Suppressor macrophage treated with lipopolysaccharide for 1 hour (primary cell): ENCODE measurements at regions not wholly inside any gene's neighbourhood (a gene's known extent, or its start where the extent isn't known, plus 50 kb on each side); places are given as distances from the start of the nearest gene placed in this dataset.

Source experiments
- DNase-seq, 3 donors: peaks; one replicate each; pipeline ENCODE4 v3.0.0-alpha.2; 2020 to 2022

DNA sequence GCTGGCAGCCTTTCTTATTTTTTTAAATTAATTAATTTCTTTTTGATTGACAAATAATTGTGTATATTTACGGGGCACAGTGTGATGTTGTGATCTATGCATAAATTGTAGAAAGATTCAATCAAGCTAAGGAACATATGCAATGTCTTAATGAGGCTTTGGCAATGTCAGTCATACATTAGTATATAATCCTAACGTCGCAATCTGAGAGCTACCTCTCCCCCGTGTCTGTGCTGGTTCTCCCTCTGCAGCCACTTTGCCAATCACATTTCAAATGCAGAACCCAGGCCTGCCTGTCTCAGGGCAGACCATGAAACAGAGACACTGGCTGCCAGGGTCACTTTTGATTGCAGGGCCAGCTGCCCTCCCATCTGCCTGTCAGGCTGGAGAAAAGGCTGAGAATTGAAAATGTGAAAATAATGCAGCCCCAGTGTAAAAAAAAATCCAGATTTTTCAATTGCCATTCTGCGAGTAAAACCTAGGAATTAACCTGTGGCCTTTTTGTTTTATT, 56.3 kb downstream of the SLC24A2 start:
- DNase-seq: no peak

DNA sequence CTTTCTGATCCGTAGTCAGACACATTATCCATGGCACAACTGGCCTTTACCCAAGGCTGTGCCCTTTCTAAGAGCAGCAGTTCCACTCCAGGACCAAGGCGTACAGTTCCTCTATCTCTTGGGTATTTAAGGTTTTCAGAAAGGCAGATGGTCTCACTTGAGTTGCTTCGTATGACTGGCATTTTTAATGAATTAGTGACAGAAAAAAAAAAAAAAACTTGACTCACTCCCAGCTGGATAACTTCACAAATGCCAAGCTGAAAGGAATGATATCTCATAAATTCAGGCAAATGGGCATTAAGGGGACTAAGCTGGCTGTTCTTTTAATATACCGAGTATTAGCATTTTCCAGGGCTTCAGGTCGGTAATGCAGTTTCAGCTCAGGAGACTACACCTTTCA, 60.7 kb downstream of the SLC24A2 start:
- DNase-seq: no peak

DNA sequence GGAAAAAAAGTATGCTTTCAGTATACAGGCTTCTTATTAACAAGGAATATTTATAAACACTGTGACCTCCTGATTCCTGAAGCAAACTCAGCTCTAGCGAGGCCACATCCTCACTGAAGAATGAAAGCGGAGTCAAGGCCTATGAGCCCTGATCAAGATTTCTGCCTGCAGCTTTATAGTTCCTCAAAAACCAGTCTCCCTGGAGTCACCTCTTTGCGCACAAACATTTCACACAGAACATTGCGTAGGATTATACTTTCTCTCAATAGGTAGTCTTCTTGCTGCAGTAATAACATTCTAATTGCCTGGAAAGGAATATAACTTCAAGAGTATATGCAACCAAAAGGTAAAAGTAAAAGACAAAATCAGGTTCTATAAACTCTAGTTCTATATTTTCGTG, 62.9 kb downstream of the SLC24A2 start:
- no peak for DNase-seq

DNA sequence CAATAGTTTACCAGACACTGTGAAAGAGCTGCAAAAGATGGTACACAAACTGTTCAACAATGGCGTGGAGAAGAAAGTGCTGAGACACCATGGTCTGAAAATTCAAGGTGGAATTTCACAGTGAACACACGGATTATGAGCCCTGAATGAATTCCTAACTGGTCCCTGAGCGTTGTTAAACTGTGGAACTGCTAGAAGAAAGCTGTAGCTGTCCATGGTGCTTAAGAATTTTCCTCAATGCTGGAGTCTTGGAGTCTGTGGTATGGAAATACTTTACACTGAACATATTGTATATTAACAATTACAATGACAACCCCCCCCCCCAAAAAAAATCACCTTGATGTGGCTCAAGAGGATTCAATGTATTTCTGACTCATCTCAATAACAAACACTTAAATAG, 68.5 kb downstream of the SLC24A2 start:
- DNase-seq: peak; percentile 21 to 24 (median 22)

DNA sequence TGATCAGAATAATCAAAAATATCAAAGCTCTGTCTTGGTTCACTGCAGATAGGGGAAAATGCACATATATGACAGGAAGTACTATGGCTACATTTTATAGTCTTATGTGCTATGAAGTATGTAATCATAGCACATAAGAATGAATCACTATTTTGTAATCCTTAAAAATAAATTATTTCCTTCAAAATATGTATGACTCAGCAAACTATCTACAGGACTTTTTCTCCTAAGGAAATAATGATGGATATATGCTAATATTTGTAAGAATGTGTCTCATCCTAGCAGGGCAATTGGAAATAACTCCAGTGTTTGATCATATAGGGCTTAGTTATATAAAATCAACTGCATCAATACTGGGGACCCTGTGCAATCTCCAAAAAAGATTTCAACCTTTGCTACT, 85.1 kb downstream of the SLC24A2 start:
- DNase-seq: no peak

DNA sequence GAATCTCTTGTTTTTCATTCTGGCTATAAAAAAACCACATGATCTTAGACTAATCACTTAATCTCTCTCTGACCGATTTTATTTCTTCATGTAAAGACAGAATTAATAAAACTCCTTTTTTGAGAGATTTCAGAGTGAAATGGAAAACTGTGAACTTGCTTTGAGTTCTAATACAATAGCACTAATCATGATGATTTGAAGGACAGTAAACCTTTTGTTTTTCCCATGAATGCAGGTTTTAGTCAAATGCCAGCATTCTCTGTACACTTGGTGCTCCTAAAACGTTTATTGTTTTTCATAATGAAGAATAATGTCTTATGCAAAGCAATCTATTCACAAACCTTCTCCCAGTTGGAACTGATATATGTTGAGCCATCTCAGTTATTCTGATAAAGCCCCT, 86.8 kb downstream of the SLC24A2 start:
- DNase-seq: no peak

DNA sequence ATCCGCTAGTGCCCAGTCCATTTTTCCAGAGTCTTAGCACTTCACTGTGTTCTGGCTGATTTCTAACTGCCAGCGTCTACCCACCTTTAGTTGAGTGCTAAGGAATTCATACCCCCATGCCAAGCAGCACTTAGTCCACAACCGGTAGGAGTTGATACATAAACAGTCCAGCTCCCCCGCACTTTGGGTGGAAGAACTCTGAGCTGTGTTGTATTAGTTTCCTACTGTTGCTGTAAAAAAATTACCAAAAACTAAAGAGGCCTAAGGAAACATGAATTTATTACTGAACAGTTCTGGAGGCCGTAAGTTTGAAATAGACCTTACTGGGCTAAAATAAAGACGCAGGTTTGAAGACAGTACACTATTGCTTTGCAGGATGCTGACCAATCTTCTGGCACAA, 87.6 kb downstream of the SLC24A2 start:
- DNase-seq: no peak

DNA sequence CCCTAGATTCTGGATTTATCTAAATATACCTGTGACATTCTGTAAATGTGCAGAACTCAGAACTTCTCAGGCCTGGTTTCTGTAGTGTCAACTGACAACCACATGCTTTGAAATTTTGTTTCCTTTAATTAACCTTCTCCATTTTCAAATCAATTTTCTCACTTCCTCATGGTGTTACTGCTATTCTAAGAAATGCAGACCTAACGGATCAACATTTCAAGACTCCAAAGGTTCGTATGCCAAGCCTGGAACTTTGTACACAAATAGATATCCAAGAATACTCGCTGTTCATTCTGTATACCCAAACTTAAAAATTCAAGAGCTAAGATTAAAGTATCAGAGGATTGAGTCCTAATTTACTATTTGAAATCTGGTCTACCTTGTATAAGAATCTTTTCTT, 88.1 kb downstream of the SLC24A2 start:
- no peak for DNase-seq

DNA sequence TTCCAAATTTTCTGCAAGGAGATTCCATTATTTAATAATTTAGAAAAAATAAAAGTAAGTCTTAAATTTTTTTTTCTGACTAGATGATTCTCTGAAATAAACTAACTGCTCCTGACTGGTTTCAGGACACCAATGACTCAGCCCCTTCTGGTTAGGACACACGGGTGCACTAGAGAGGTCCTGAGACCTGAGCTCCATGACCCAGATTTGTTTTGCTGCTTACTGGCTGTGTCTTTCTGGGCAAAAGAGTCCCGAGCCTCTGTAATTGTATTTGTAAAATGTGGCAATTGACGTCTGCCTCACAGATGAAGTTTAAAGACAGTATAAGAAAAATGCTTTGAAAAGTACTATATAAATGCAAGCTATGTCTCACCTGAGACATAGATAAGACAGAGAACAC, 89.1 kb downstream of the SLC24A2 start:
- DNase-seq: no peak

DNA sequence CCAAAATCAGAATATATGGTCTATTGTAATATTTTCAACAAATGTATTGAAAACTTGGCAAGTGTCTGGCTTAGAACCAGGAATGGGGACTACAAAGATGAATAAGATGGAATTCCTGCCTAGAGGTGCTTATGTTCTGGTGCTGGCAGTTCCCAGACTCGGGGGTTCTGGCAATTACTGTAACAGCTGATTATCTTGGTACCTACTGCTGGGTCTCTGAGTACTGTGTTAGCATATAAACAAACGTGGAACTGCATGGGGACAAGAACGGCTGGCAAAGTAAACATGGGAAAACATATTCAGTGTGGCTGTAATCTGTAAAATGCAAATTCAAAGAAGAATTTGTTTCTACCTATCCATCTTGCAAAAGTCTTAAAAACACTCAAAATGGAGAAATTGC, 89.9 kb downstream of the SLC24A2 start:
- DNase-seq: no peak

DNA sequence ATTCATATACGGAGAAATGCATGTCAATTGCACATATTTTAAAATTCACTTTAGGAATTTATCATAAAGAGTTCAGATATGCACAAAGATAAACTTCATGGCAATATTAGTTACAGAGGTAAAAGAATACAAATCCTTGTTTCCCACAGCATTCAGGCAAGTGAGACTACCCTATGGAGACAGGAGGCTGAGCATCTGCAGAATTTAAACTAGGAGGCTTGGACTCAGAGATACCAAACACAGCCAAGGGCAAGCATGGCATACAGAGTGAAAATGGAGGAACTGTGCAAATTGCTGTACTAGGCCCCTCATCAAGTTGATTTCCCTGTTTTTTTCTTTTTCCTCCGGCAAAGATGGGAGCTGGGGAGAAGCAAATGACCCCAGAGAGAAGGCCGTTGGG, 94.2 kb downstream of the SLC24A2 start:
- DNase-seq: no peak

DNA sequence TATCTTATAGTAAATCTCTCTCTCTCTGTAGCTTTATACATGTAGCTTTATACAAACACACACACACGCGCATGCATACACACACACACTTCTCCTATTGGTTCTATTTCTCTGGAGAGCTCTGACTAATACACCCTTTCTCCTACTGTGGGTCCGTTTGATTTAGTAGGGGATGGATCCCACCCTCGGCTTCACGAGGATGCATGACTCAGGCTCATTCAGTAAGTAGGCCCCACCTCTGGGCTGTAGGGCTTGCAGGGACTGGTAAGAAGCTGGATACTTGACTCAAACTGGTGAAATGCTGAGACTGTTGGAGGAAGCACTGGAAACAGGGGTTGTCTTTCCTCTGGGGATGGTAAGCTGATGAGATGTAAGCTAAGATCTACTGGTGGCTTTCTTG, 98.7 kb downstream of the SLC24A2 start:
- no peak for DNase-seq

DNA sequence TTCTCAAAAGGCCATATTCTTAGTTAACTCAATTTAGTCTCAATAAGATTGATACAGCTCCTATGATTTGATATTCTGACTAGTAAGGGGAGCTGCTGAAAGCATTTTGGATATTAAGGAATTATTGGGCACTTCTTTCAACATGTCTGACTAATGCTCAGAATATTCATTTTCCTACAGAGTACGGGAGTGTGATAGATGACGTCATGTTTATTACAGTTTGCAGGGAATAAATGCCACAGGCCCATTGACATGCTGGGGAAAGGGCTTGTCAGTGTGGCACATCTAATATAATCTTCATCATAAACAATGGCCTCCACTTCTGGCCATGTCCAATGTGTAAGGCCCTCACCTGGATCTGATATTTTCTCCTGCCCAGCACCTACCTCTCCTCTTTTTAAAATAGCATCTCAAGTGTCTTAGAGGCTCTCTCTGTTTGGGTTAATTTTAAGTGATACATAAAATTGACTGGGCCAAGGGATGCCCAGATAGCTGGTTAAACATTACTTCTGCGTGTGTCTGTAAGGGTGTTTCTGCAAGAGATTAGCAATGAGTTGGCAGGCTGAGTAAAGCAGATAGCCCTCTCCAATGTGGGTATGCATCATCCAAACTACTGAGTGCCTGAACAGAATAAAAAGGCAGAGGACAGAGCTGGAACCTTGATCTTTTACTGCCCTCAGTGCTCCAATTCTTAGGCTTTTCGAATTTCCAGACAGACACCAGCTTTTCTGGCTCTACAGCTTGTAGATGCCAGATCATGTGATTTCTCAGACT, 99.3 kb downstream of the SLC24A2 start:
- DNase-seq: no peak

DNA sequence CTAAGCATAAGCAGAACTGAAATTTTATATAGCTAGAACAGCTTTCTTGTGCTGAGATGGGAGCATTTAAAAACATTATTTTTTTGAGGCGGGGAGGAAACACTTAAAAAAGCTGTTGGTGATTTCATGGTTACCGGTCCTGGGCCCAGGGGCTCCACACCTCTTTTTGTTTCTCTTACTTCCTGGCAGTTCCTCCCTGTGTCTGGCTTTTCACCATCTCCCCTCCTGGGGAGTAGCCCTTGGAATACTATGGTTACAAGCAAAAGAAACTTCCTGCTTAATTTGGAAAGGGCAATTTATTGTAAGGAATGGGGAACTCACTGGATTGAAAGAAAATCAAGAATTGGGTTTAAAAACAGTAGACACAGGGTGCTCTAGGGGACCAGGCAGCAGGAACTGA, 105.1 kb downstream of the SLC24A2 start:
- no peak for DNase-seq

DNA sequence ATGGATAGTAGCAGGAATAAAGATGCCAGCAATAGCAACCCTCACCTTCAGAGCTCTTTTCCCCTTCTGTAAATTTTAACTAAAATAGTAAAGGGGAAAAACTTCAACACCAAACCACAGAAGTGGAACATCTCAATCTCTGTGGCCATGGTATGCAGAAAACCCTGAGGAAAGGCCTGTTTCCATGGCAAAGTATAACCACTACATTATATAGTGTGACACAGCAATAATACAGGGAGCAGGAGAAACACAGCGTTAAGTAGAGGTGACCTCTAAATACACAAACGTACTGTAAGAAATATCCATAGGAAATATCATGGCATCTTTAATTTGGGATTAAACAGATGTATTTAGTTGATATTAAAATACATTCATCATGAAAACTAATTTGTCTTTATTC, 106.4 kb downstream of the SLC24A2 start:
- no peak for DNase-seq

DNA sequence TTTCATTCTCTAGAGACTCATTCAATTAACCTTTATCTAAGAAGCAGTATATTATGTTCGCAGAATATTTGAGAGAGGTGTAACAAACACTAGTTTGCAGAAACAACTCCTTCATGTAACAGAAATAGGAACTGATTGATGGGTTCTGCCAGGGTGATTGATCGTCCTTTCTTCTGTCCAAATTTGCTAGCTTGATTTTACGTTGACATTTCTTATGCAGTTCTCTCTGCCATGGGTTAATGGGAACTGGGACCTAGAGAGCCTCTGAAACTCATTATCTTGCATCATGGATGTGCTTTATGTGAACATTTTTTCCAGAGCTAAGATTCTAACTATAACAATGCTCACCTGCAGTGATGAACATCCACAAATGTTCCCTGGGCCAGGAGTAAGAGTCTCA, 107.0 kb downstream of the SLC24A2 start:
- no peak for DNase-seq

DNA sequence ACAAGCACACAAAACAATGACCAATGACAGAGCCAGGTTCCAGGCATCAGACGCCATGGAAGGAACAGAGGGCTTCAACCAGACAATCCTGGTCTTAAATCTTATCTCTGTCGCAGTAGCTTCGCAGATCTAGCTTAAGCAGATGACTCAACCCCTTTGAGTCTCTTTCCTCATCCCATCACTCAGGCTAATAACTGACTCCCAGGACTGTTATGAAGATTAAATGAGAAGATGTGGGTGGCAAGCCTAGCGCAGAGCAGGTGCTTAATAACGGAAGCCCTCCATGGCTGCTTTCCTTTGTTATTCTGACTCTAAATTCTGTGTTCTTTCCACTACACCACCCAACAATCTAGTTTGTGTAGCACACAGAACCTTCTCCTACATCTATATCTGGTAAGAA, 110.9 kb downstream of the SLC24A2 start:
- DNase-seq: no peak

DNA sequence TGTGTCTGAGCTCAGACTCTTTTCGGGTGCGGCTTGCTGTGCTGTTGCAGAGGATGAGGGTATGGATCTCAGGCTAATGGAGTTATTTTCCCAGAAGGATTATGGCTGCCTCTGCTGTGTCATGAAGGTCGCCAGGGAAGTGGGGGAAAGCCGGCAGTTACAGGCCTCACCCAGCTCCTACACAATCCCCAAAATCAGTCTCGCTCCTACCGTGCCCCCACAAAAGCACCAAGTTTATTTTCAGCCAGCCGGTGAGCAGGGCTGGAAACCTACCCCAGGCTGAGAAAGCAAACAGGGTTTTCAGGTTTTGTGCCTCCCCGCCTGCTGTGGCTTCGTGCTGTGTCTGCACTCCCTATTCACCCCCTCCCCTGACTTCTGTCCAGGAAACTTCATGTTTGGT, 113.3 kb downstream of the SLC24A2 start:
- no peak for DNase-seq

DNA sequence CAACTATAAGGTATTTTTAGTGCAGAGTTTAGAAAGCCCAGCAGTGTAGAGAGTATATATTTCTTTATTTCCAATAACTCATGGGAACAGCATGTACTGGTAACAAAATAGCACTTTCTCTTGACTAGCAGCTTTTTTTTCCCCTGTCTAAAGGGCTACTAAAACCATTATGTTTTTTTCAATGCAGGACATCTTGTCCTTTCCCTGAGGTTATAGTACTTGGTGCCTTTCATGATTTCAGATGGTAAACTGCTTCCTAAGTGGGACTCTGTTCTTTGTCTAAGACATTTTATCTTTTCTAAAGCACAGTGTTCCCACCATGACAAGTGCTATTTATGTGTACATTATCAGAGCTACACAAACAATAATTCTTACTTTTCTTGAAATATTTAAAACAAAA, 122.3 kb downstream of the SLC24A2 start:
- no peak for DNase-seq

DNA sequence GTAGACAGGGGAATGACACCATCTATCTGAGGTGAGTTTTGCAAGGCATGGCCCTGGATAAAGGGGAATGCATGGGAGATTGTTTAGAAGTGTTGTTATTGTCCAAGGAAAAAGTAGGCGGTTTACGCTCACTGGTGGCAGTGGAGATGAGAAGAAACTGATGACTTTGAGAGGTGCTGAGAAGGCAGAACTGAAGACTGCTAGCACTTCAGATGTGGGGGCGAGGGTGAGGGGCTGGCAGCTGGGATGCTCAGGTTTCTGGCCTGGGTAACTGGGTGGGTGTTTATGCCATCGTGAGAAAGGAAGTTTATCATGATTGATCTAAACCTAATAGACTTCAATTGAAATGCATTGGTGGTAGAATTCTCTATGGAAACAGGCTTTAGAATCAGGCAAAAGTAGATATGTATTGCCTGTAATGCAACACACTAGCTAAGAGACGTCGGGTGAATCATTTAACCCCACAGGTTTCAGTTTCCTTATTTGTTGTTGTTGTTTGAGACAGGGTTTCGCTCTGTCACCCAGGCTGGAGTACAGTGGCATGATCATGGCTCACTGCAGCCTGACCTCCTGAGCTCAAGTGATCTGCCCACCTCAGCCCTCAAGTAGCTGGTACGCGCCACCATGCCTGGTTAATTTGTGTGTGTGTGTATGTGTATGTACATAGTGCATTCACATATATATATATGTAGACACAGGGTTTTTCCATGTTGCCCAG, 123.5 kb downstream of the SLC24A2 start:
- peak in 2 of 3 donors; percentile 16 to 22 for DNase-seq

DNA sequence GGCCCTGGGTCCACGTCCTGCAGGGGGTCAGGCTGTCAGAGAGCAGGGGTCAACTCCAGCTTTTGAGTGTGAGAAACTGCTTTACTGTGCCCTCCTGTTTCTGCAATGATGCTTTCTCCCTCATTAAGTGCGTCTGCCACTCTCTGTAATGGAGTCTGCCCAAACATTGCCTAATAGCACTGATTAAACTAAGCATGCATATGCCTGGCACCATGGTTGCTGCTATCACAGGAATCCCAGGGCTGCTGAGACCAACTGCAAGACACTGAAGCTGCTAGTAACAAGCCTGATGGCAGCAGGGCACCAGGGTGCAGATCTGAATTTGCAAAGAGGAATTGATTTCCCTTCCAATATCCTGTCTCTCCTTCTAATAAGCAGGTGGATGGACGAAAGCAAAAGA, 125.3 kb downstream of the SLC24A2 start:
- no peak for DNase-seq

DNA sequence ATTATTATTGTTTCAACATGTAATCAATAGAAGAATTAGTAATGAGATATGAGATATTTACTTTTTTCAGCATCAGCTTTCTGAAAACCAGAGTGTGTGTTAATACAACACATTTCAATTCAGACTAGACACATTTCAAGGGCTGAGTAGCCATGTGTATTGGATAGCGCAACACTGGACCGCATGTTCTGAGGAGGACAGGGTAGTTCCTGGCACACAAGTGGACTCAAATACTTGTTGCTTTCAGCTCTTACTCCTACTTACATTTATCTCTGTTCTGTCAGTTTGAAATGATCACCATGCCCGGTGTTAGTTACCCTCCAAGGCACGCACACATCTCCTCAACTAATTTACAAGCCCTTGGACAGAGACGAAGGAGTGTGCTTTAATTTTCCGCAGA, 126.6 kb downstream of the SLC24A2 start:
- no peak for DNase-seq

DNA sequence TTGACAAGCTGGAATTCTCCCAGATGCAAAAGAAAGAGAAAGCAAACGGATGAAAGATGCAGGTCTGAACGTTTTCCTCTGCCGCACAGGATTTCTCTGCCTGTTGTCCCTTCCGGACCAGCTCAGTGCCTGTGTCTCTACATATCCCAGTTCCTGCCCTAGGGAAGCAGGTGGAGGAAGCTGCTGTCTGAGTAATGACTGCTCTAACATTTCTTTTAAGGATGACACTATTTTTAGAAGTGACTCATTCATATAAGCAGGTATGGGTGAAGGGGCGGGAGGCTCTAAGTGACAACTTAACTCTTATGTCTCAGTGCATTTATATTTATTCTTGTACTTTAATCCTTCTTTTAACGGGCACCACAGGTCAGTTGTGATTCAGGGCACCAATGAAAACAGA, 128.8 kb downstream of the SLC24A2 start:
- DNase-seq: no peak

DNA sequence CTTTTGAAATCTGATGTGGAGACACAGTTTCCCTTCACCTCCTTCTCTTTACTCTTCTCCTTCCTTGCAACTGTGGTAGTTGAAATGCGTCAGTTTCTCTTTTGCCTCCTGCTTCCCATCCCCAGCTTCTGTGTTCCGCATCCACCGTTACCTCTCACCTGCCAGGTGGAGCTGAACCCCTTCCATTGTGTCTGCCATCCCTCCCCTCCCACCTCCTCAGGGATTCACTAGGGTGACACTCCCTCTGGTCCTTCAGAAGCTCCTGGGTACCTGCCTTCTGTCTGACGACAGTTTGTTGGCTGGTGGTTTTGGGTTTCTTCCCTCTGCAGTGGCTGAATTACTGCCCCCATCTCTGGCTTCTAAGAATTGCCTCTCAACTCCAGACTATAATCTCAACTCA, 132.1 kb downstream of the SLC24A2 start:
- DNase-seq: no peak

DNA sequence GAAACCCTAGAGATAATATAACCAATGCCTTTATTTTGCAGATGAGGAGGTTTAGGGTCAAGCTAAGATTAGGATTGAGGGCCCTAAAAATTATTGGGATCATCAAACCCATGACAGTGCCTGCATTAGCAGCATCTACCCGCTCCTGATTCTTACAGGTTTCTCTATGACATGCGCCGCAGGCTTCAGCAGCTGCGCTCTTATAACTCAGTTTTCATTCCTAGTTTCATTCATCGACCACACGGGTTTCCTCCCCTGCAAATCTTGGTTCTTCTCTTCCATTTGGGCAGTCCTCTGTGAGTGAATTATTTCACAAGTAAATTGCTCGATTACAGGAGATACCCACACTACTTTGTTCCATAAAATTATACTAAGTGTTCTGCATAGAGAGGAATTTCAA, 137.2 kb downstream of the SLC24A2 start:
- no peak for DNase-seq
